Right lobe of liver (tissue), 6 donors: ENCODE measurements at regions not wholly inside any gene's neighbourhood (a gene's known extent, or its start where the extent isn't known, plus 50 kb on each side); places are given as distances from the start of the nearest gene placed in this dataset.
"Not testable (repeated sequence)": the region's sequence is repeated elsewhere in the genome, so short reads cannot be mapped to it uniquely, and the experiment has no call there.

ENCODE experiments used
- ATAC-seq, 4 donors: fragments of 200-7000 bp; cut with Tn5 transposase; one replicate each; pipeline ENCODE4 v1.9.1; 2020; ENCODE audit warnings: mild to moderate bottlenecking in 4 of 4, moderate library complexity in 4 of 4
- DNase-seq, 3 donors: peaks; one replicate each; pipeline ENCODE4 v3.0.0-alpha.2; 2020
- H3K27ac ChIP-seq, 3 donors: fragments of 200-600 bp; one replicate each; pipeline ENCODE4 v1.8.0; 2022
- H3K27me3 ChIP-seq, 2 donors: fragments of 200-600 bp; one replicate each; pipeline ENCODE4 v1.8.0; 2022
- H3K36me3 ChIP-seq, 4 donors: fragments of 200-600 bp; sonication (generic) in 1 of 4; one replicate each; pipeline versions ENCODE4 v1.5.1 to v1.8.0; 2017 to 2022; ENCODE audit warnings: control low read depth in 1 of 4
- H3K4me1 ChIP-seq, 4 donors: fragments of 200-600 bp; sonication (generic) in 1 of 4; one replicate each; pipeline versions ENCODE4 v1.5.1 to v1.8.0; 2017 to 2022; ENCODE audit warnings: control low read depth in 1 of 4
- H3K4me3 ChIP-seq, 3 donors: fragments of 200-600 bp; one replicate each; pipeline ENCODE4 v1.8.0; 2022
- H3K9me3 ChIP-seq, 4 donors: fragments of 200-600 bp; sonication (generic) in 1 of 4; one replicate each; pipeline versions ENCODE4 v1.5.1 to v1.8.0; 2017 to 2022; ENCODE audit warnings: control low read depth in 1 of 4
- CTCF ChIP-seq, 4 donors: fragments of 200-600 bp in 3 of 4; fragments of 450-650 bp in 1 of 4; IDR thresholded peaks; one replicate each; pipeline versions ENCODE4 v1.5.1 to v1.8.0; 2016 to 2022; ENCODE audit warnings: antibody characterized with exemption in 4 of 4, mild to moderate bottlenecking in 2 of 4
- POLR2A ChIP-seq: fragments of 450-650 bp; IDR thresholded peaks from one replicate; pipeline ENCODE4 v1.6.1; 2017; ENCODE audit warnings: antibody characterized with exemption, mild to moderate bottlenecking
- WGBS: methylation state at CpG from one replicate; pipeline ENCODE4 v1.1.6; 2018; ENCODE audit warnings: low coverage, low lambda C conversion rate; ENCODE audit not compliant: insufficient coverage; ENCODE audit errors: missing lambda C conversion rate; 5-methylcytosine and 5-hydroxymethylcytosine counted together
- intact Hi-C, 2 donors: fragments of 100-400 bp; cut with DNase I; formaldehyde crosslinking; loops; one replicate each; pipeline versions ENCODE4 v1.11.2 to v1.14.1; 2022
- donor health status: DM: no; HTN: yes; CAD: no.
- donor health status: DM: no; HTN: no; CAD: no.
- donor health status: DM: no; HTN: no; CAD: no.
- donor health status: DM: no; HTN: yes; CAD: no.
- donor health status: DM: no; HTN: yes; CAD: no.

- TF ChIP-seq POLR2A: no peak
- TF ChIP-seq CTCF (IDR thresholded peaks at IDR 0.05): no peak
- Histone ChIP-seq H3K4me3 (no peak overlapping the region), H3K27ac (no peak overlapping the region), H3K27me3 (no peaks in the 10 kb centered on the region), H3K36me3 (no peaks in the 10 kb centered on the region), H3K4me1 (no peaks in the 10 kb centered on the region), H3K9me3 (no peaks in the 10 kb centered on the region)
- no peak for DNase-seq
- WGBS: no CpG with 5 or more reads among the region's 9 CpGs
- ATAC-seq: no peak
- intact Hi-C loops: no loop called here
Measured at GRCh38 chr16:87046235-87046634, 271.0 kb downstream of the C16orf95 start.

GRCh38 chr16:87047221-87048037 lies 269.8 kb downstream of the C16orf95 start:
- no peaks in the 10 kb centered on the region for H3K4me1 ChIP-seq
- no peak overlapping the region for H3K4me3 ChIP-seq
- WGBS: 45% methylated on average over 2 of the region's 13 CpGs
- H3K36me3 ChIP-seq: no peaks in the 10 kb centered on the region
- H3K27ac ChIP-seq: no peak overlapping the region
- ATAC-seq: no peak
- no peaks in the 10 kb centered on the region for H3K27me3 ChIP-seq
- TF ChIP-seq CTCF (IDR thresholded peaks at IDR 0.05): no peak
- TF ChIP-seq POLR2A: no peak
- no peak for DNase-seq
- intact Hi-C loops: no loop called here
- H3K9me3 ChIP-seq: no peaks in the 10 kb centered on the region

- no peak for TF ChIP-seq POLR2A
- TF ChIP-seq CTCF (IDR thresholded peaks at IDR 0.05): no peak
- intact Hi-C loops: no loop called here
- H3K27ac ChIP-seq: no peak overlapping the region
- no peak for DNase-seq
- ATAC-seq: no peak
- 80% methylated on average over 1 of the region's 9 CpGs for WGBS
- no peaks in the 10 kb centered on the region for H3K36me3 ChIP-seq
- H3K27me3 ChIP-seq: no peaks in the 10 kb centered on the region
- H3K9me3 ChIP-seq: no peaks in the 10 kb centered on the region
- H3K4me1 ChIP-seq: no peaks in the 10 kb centered on the region
- H3K4me3 ChIP-seq: no peak overlapping the region
Measured at GRCh38 chr16:87048038-87048729, 269.0 kb downstream of the C16orf95 start.

- DNase-seq (no peak), ATAC-seq (no peak)
- 82% methylated on average over 8 of the region's 8 CpGs for WGBS
- Histone ChIP-seq H3K9me3 (no peaks in the 10 kb centered on the region), H3K27me3 (no peaks in the 10 kb centered on the region), H3K27ac (no peak overlapping the region), H3K4me3 (no peak overlapping the region), H3K36me3 (no peaks in the 10 kb centered on the region), H3K4me1 (no peaks in the 10 kb centered on the region)
- TF ChIP-seq POLR2A: no peak
- no peak for TF ChIP-seq CTCF (IDR thresholded peaks at IDR 0.05)
- intact Hi-C loops: no loop called here
Measured at GRCh38 chr16:87048730-87049115, 268.5 kb downstream of the C16orf95 start.

- H3K27me3 ChIP-seq, ATAC-seq, H3K36me3 ChIP-seq, intact Hi-C loops, H3K27ac ChIP-seq, H3K4me1 ChIP-seq, H3K4me3 ChIP-seq, H3K9me3 ChIP-seq, DNase-seq: not testable (repeated sequence)
- WGBS: 54% methylated on average over 7 of the region's 7 CpGs
Measured at GRCh38 chr16:87049216-87049615, 268.0 kb downstream of the C16orf95 start.
